H1 (cell line): ENCODE measurements at regions not wholly inside any gene's neighbourhood (a gene's known extent, or its start where the extent isn't known, plus 50 kb on each side); places are given as distances from the start of the nearest gene placed in this dataset.
"Not testable (repeated sequence)": the region's sequence is repeated elsewhere in the genome, so short reads cannot be mapped to it uniquely, and the experiment has no call there.

Experiments used
- CTCF ChIA-PET: fragments of 300-600 bp; sonication (Branson Sonifier 250); formaldehyde crosslinking; loops from one replicate; lab custom pipeline; 2021; ENCODE audit not compliant: partially characterized antibody; lab: Charles Lee
- POLR2A ChIA-PET: fragments of 300-600 bp; sonication (Branson Sonifier 250); formaldehyde crosslinking; loops from one replicate; lab custom pipeline; 2021; ENCODE audit warnings: inconsistent platforms; ENCODE audit not compliant: partially characterized antibody; lab: Charles Lee
- DNase-seq, 2 experiments: peaks; one replicate each; pipeline versions ENCODE4 v3.0.0 to v3.0.0-alpha.2; 2010 to 2022; ENCODE audit warnings: low spot score in 2 of 2, low read depth in 1 of 2, mixed read lengths in 1 of 2
- FAIRE-seq: peaks from 2 replicates; lab custom pipeline; 2011; peaks lifted over from hg19 to GRCh38; lab: Jason Lieb, UNC
- H2AFZ ChIP-seq: 2 replicates; pipeline ENCODE4 v1.8.1; 2012; ENCODE audit warnings: low read length, inconsistent platforms
- H2AK5ac ChIP-seq: 2 replicates; pipeline ENCODE4 v1.6.1; 2013; ENCODE audit warnings: low read depth, low read length
- H2BK120ac ChIP-seq: replicated peaks from 2 replicates; pipeline ENCODE3; 2013; ENCODE audit warnings: low read depth, low read length, inconsistent platforms
- H2BK12ac ChIP-seq: 2 replicates; pipeline ENCODE4 v1.6.1; 2013; ENCODE audit warnings: low read depth, low read length
- H2BK15ac ChIP-seq: 2 replicates; pipeline ENCODE4 v1.6.1; 2013; ENCODE audit warnings: low read length
- H2BK20ac ChIP-seq: 2 replicates; pipeline ENCODE4 v1.6.1; 2013; ENCODE audit warnings: low read length
- H2BK5ac ChIP-seq: 2 replicates; pipeline ENCODE4 v1.6.1; 2013; ENCODE audit warnings: low read depth, low read length
- H3K14ac ChIP-seq: 2 replicates; pipeline ENCODE4 v1.6.1; 2013; ENCODE audit warnings: inconsistent platforms; ENCODE audit not compliant: insufficient read length
- H3K18ac ChIP-seq: 2 replicates; pipeline ENCODE4 v1.6.1; 2013; ENCODE audit warnings: low read length; ENCODE audit errors: extremely low read depth
- H3K23ac ChIP-seq: 2 replicates; pipeline ENCODE4 v1.6.1; 2013; ENCODE audit warnings: inconsistent platforms; ENCODE audit not compliant: insufficient read length
- H3K23me2 ChIP-seq: 2 replicates; pipeline ENCODE4 v1.6.1; 2013; ENCODE audit warnings: low read depth, low read length
- H3K27ac ChIP-seq: 2 replicates; pipeline ENCODE4 v1.6.1; 2011; ENCODE audit warnings: low read depth, low read length, inconsistent platforms
- H3K27me3 ChIP-seq, 4 experiments: replicated peaks in 1 of 4; 1 replicate in 1 of 4; 2 replicates in 3 of 4; pipeline versions ENCODE4 v1.6.1 to v1.8.1; 2011 to 2013; ENCODE audit warnings: low read length in 3 of 4, mild to moderate bottlenecking in 3 of 4, inconsistent platforms in 2 of 4, mixed read lengths in 2 of 4, moderate library complexity in 1 of 4; ENCODE audit not compliant: control insufficient read depth in 3 of 4, insufficient read depth in 3 of 4; ENCODE audit errors: extremely low read depth in 1 of 4
- H3K36me3 ChIP-seq, 4 experiments: 2 replicates each; pipeline versions ENCODE4 v1.6.1 to v1.8.1; 2011 to 2013; ENCODE audit warnings: mild to moderate bottlenecking in 4 of 4, low read length in 3 of 4, moderate library complexity in 2 of 4, control low read depth in 1 of 4, inconsistent platforms in 1 of 4; ENCODE audit not compliant: insufficient read depth in 4 of 4, control insufficient read depth in 2 of 4
- H3K4ac ChIP-seq: replicated peaks from 2 replicates; pipeline ENCODE3; 2013; ENCODE audit warnings: low read length, low read depth, mixed read lengths, inconsistent platforms; ENCODE audit not compliant: insufficient read length
- H3K4me1 ChIP-seq, 4 experiments: replicated peaks in 1 of 4; 1 replicate in 1 of 4; 2 replicates in 3 of 4; pipeline versions ENCODE4 v1.6.1 to v1.8.1; 2011 to 2013; ENCODE audit warnings: low read length in 3 of 4, inconsistent platforms in 2 of 4, mixed read lengths in 1 of 4; ENCODE audit not compliant: insufficient read depth in 4 of 4, control insufficient read depth in 3 of 4
- H3K4me2 ChIP-seq, 2 experiments: 2 replicates each; pipeline versions ENCODE4 v1.6.1 to v1.8.1; 2011 to 2013; ENCODE audit warnings: low read depth in 2 of 2, low read length in 2 of 2, control low read depth in 1 of 2, inconsistent platforms in 1 of 2, mild to moderate bottlenecking in 1 of 2; ENCODE audit not compliant: insufficient read depth in 1 of 2
- H3K4me3 ChIP-seq, 4 experiments: fragments of 200-600, 300-600 bp in 1 of 4; sonication (generic), shearing (Covaris generic), sonication (Bioruptor Twin) in 1 of 4; 2 replicates each; pipeline versions ENCODE4 v1.5.1 to v1.8.1; 2011 to 2016; ENCODE audit warnings: low read length in 4 of 4, low read depth in 3 of 4, control low read depth in 2 of 4, inconsistent platforms in 2 of 4, mild to moderate bottlenecking in 2 of 4, mixed read lengths in 1 of 4, moderate library complexity in 1 of 4; ENCODE audit not compliant: insufficient read depth in 2 of 4; ENCODE audit errors: extremely low read depth in 1 of 4
- H3K56ac ChIP-seq: replicated peaks from 2 replicates; pipeline ENCODE3; 2013; ENCODE audit warnings: low read depth, mild to moderate bottlenecking, mixed read lengths, low read length, inconsistent platforms; ENCODE audit not compliant: insufficient read length
- H3K79me1 ChIP-seq: 2 replicates; pipeline ENCODE4 v1.6.1; 2013; ENCODE audit warnings: low read depth, low read length, control low read depth
- H3K79me2 ChIP-seq, 2 experiments: 2 replicates each; pipeline versions ENCODE4 v1.6.1 to v1.8.1; 2012 to 2013; ENCODE audit warnings: low read length in 2 of 2, mild to moderate bottlenecking in 2 of 2, inconsistent platforms in 1 of 2; ENCODE audit not compliant: insufficient read depth in 2 of 2, control insufficient read depth in 1 of 2
- H3K9ac ChIP-seq, 4 experiments: replicated peaks in 1 of 4; 1 replicate in 1 of 4; 2 replicates in 3 of 4; pipeline versions ENCODE4 v1.6.1 to v1.8.1; 2011 to 2013; ENCODE audit warnings: low read depth in 3 of 4, low read length in 3 of 4, control low read depth in 2 of 4, mild to moderate bottlenecking in 2 of 4, moderate library complexity in 2 of 4, inconsistent platforms in 1 of 4; ENCODE audit errors: extremely low read depth in 1 of 4
- H3K9me3 ChIP-seq, 2 experiments: 2 replicates each; pipeline versions ENCODE4 v1.6.1 to v1.8.1; 2012 to 2013; ENCODE audit warnings: mild to moderate bottlenecking in 2 of 2, moderate library complexity in 2 of 2, control low read depth in 1 of 2, inconsistent platforms in 1 of 2, low read depth in 1 of 2, low read length in 1 of 2, mixed read lengths in 1 of 2; ENCODE audit not compliant: insufficient read depth in 2 of 2
- H4K20me1 ChIP-seq, 2 experiments: replicated peaks in 1 of 2; 2 replicates each; pipeline versions ENCODE3 to v1.8.1; 2011 to 2013; ENCODE audit warnings: inconsistent platforms in 2 of 2, low read length in 2 of 2, mild to moderate bottlenecking in 1 of 2; ENCODE audit not compliant: insufficient read depth in 2 of 2, control insufficient read depth in 1 of 2
- H4K5ac ChIP-seq: 2 replicates; pipeline ENCODE4 v1.6.1; 2013; ENCODE audit warnings: low read length, low read depth, mixed read lengths, inconsistent platforms; ENCODE audit not compliant: insufficient read length
- H4K8ac ChIP-seq: 2 replicates; pipeline ENCODE4 v1.8.0; 2013; ENCODE audit warnings: mild to moderate bottlenecking, moderate library complexity, low read length, inconsistent platforms; ENCODE audit not compliant: insufficient read depth; ENCODE audit errors: extremely low read depth
- H4K91ac ChIP-seq: replicated peaks from 2 replicates; pipeline ENCODE3; 2013; ENCODE audit warnings: low read length, mixed read lengths, inconsistent platforms; ENCODE audit not compliant: insufficient read length
- WGBS, 2 experiments: shearing (Covaris generic) in 1 of 2; methylation state at CpG; one replicate each; pipeline versions ENCODE4 v1.1.6 to v1.1.7; 2013 to 2015; ENCODE audit warnings: low lambda C conversion rate in 2 of 2, mixed read lengths in 2 of 2, inconsistent platforms in 1 of 2, low coverage in 1 of 2, missing lambda C conversion rate in 1 of 2; ENCODE audit not compliant: insufficient replicate concordance in 2 of 2, insufficient coverage in 1 of 2, insufficient read length in 1 of 2; ENCODE audit errors: extremely low coverage in 1 of 2, missing lambda C conversion rate in 1 of 2; 5-methylcytosine and 5-hydroxymethylcytosine counted together

DNA sequence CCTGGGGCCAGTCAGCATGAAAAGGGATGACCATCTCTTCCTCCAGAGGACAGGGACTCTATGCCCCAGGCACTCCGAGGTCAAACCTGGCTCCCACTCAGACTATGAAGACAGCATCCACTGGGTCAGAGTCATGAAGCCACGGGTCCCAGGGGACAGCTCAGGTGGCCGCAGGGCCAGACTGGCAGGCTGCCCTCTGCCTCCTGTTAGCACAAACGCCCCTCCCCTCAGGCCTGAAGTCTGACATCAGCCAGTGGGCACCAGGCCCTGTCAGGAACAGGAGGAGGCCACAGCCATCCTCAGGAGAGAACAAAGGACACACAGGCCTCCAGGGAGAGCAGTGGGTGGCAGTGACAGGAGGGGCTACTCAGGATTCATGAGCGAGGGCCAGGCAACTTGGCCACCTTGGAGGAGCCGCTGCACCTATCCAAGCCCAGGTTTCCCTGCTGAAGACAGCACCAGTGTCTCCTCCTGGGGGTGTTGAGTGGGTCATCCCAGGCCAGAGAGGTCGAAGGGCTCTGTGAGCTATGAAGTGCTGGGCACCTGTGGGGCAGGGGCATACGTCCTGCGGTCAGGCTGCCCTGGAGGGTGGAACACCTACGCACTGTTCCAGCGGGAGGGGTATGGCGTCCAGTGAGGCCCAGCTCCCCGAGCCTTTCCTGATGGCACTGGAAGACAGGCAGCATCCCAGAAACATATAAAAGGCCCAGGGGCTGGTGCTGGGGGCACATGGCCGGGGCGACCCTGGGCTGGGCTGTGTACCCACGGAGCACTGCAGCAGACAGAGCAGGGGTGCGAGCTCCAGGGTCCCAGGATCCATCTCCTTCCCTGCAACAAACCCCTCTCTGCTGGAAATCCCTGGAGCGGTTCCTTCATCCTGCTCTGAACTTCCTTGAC lies 171.0 kb upstream of the FOXD4L5 start:
- H2BK15ac ChIP-seq, H2BK120ac ChIP-seq, H3K79me1 ChIP-seq, H3K36me3 ChIP-seq, H3K23me2 ChIP-seq, H3K9ac ChIP-seq, H3K27me3 ChIP-seq, H3K4me1 ChIP-seq, H3K23ac ChIP-seq, H2BK12ac ChIP-seq, H3K14ac ChIP-seq, H2AK5ac ChIP-seq, H4K20me1 ChIP-seq, FAIRE-seq, H3K4me2 ChIP-seq, H3K79me2 ChIP-seq, H3K4ac ChIP-seq, H2BK5ac ChIP-seq, H2BK20ac ChIP-seq, H3K4me3 ChIP-seq, H3K18ac ChIP-seq, H3K56ac ChIP-seq, H4K5ac ChIP-seq, POLR2A ChIA-PET, H3K27ac ChIP-seq, H2AFZ ChIP-seq, CTCF ChIA-PET, H4K91ac ChIP-seq, DNase-seq, H4K8ac ChIP-seq: not testable (repeated sequence)
- H3K9me3 ChIP-seq, result peaks cover 0 to 57% of the 10 kb centered on the region in 2 experiments; a peak in 2 of 4 replicates
- WGBS, 2 experiments, result 89% methylated on average over 8 of the region's 18 CpGs; no CpG with 5 or more reads in 1 of the 2 experiments

DNA sequence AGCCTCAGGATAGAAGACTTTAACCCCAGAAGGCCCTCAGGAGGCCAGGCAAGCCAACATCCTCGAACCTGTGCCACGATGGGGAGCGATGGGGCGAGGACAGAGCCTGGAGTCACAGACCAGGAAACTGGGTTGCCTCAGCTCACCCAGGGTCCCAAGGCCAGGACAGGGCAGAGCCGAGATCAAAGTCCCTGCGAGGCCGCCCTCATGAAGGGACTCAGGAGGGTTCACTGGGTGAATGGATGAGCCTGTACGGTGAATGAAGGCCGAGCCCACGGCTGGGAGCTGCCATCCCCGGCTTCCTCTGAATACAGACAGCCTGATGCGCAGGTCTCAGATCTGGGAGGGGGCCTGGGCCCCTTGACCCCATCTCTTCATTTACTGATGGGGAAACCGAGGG lies 170.1 kb upstream of the FOXD4L5 start:
- H3K4me1 ChIP-seq, H4K8ac ChIP-seq, H3K14ac ChIP-seq, H4K20me1 ChIP-seq, H3K23me2 ChIP-seq, H3K4ac ChIP-seq, H4K5ac ChIP-seq, H2BK5ac ChIP-seq, DNase-seq, FAIRE-seq, H4K91ac ChIP-seq, CTCF ChIA-PET, H3K36me3 ChIP-seq, H2BK120ac ChIP-seq, H3K9ac ChIP-seq, H2BK15ac ChIP-seq, H3K79me1 ChIP-seq, H3K27ac ChIP-seq, H3K23ac ChIP-seq, H2AK5ac ChIP-seq, H3K79me2 ChIP-seq, H3K4me2 ChIP-seq, POLR2A ChIA-PET, H2BK12ac ChIP-seq, H3K56ac ChIP-seq, H2AFZ ChIP-seq, H3K18ac ChIP-seq, H3K27me3 ChIP-seq, H3K4me3 ChIP-seq, H2BK20ac ChIP-seq: not testable (repeated sequence)
- WGBS, 2 experiments, result no CpG with 5 or more reads among the region's 13 CpGs
- peaks cover 0 to 56% of the 10 kb centered on the region in 2 experiments; a peak in 2 of 4 replicates for H3K9me3 ChIP-seq
